ENCODE measurements at regions not wholly inside any gene's neighbourhood (a gene's known extent, or its start where the extent isn't known, plus 50 kb on each side); places are given as distances from the start of the nearest gene placed in this dataset.

DNA sequence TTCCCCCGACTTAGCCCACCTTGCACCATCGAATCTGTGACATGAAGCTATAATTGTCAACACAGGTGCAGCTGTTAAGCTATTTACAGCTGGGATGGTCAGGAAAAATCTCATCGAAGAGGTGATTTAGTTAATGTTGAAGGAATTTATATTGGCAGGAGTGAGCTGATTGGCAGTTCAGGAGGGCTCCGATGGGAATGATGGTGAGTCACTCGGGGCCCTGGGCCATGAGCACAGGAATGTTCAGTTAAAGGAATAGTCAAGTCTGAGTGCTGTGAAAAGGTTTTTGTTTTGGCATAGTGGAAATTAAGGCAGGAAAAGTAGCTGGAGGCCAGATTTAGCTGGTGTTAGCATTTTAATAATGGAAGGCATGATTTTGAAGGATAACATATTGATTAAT, 95.7 kb downstream of the OXSM start:
- Histone ChIP-seq H3K36me3 (no peaks in the 10 kb centered on the region), H3K9me3 (no peaks in the 10 kb centered on the region), H3K4me1 (no peaks in the 10 kb centered on the region), H3K27ac (no peak overlapping the region), H3K4me3 (no peak overlapping the region), H3K27me3 (no peaks in the 10 kb centered on the region)
- DNase-seq (ENCODE audit: extremely low spot score in 2 of 2), result no peak
- TF ChIP-seq, protein P1, sequence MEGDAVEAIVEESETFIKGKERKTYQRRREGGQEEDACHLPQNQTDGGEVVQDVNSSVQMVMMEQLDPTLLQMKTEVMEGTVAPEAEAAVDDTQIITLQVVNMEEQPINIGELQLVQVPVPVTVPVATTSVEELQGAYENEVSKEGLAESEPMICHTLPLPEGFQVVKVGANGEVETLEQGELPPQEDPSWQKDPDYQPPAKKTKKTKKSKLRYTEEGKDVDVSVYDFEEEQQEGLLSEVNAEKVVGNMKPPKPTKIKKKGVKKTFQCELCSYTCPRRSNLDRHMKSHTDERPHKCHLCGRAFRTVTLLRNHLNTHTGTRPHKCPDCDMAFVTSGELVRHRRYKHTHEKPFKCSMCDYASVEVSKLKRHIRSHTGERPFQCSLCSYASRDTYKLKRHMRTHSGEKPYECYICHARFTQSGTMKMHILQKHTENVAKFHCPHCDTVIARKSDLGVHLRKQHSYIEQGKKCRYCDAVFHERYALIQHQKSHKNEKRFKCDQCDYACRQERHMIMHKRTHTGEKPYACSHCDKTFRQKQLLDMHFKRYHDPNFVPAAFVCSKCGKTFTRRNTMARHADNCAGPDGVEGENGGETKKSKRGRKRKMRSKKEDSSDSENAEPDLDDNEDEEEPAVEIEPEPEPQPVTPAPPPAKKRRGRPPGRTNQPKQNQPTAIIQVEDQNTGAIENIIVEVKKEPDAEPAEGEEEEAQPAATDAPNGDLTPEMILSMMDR (IDR thresholded peaks at IDR 0.05), result no peak
- TF ChIP-seq POLR2AphosphoS5 (IDR thresholded peaks at IDR 0.05; ENCODE audit: insufficient read depth in 1 of 2, low read depth in 1 of 2) (no peak), POLR2A (IDR thresholded peaks at IDR 0.05) (no peak)
- intact Hi-C loops (cut with DNase I), result no loop called here

DNA sequence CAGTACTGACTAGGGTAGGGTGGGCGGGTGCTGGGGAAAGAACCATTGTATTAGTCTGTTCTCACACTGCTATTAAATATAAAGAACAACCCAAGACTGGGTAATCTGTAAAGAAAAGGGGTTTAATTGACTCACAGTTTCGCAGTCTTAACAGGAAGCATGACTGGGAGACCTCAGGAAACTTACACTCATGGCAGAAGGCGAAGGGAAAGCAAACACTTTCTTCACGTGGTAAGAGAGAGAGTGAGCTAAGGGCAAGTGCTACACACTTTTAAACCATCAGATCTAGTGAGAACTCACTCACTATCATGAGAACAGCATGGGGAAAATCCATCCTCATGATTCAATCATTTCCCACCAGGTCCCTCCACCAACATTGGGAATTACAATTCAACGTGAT, 98.0 kb downstream of the OXSM start:
- H3K27me3 ChIP-seq, result no peaks in the 10 kb centered on the region
- TF ChIP-seq, protein P1 (IDR thresholded peaks at IDR 0.05), result no peak
- TF ChIP-seq POLR2A (IDR thresholded peaks at IDR 0.05) (no peak), POLR2AphosphoS5 (IDR thresholded peaks at IDR 0.05; ENCODE audit: insufficient read depth in 1 of 2, low read depth in 1 of 2) (no peak)

DNA sequence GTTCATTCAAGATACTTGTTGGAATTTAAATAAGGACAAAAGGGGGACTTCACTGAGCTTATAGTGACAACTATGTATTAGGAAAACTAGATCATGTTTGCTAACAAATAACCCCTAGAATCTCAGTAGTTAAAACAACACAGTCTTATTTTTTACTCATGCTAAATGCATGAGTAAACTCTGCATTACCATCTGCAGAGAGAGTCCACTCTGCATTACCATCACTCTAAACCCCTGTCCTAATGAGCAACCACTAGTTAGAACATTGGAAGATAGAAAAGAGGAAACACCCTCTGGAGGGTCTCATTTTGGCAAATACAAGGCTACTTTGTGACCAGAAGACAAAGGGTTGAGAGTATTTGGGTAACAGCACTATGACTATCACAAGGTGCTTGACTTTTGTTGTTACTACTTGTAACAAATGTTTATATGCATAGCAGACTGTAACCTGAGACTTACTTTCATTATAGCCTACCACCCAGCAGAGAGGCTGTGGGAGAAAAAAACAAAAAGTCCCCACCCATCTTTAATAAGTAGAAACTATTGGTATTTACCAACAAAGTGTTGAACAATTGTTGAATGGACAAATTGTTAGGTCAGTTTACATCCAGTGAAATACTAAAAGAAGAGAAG, 99.1 kb downstream of the OXSM start:
- intact Hi-C loops (cut with DNase I), result no loop called here
- Histone ChIP-seq H3K9me3 (no peaks in the 10 kb centered on the region), H3K4me1 (no peaks in the 10 kb centered on the region), H3K4me3 (no peak overlapping the region), H3K27ac (no peak overlapping the region), H3K27me3 (no peaks in the 10 kb centered on the region), H3K36me3 (no peaks in the 10 kb centered on the region)
- DNase-seq (ENCODE audit: extremely low spot score in 2 of 2), result no peak
- TF ChIP-seq POLR2A (IDR thresholded peaks at IDR 0.05) (no peak), POLR2AphosphoS5 (IDR thresholded peaks at IDR 0.05; ENCODE audit: insufficient read depth in 1 of 2, low read depth in 1 of 2) (no peak)
- TF ChIP-seq, protein P1 (IDR thresholded peaks at IDR 0.05), result no peak

More for the DNA sequence above, 98.0 kb downstream of the OXSM start:
- Histone ChIP-seq H3K9me3 (no peaks in the 10 kb centered on the region), H3K4me1 (no peaks in the 10 kb centered on the region), H3K36me3 (no peaks in the 10 kb centered on the region), H3K4me3 (no peak overlapping the region), H3K27ac (no peak overlapping the region)
- intact Hi-C loops (cut with DNase I), result no loop called here
- DNase-seq (ENCODE audit: extremely low spot score in 2 of 2), result no peak

DNA sequence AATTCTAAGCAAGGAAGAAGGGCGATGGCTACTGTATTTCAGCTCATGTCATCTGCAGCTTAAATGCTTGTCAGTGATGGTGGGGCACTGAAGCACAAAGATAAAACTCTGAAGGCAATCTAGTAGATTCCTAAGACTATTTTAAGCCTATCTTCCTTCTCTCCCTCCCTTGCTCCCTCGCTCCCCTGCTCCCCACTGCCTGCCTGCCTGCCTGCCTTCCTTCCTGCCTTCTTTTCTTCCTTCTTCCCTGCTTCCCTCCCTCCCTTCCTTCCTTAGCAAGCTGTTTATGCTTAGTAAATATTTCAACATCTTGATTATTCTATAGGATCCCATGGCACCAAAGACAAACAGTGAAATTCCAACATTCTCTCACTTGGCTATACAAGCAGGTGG, 99.6 kb downstream of the OXSM start:
- no peaks in the 10 kb centered on the region for H3K27me3 ChIP-seq
- no peaks in the 10 kb centered on the region for H3K4me1 ChIP-seq
- intact Hi-C loops (cut with DNase I), result no loop called here
- TF ChIP-seq POLR2AphosphoS5 (IDR thresholded peaks at IDR 0.05; ENCODE audit: insufficient read depth in 1 of 2, low read depth in 1 of 2) (no peak), POLR2A (IDR thresholded peaks at IDR 0.05) (no peak)
- TF ChIP-seq, protein P1 (IDR thresholded peaks at IDR 0.05), result no peak
- H3K27ac ChIP-seq, result no peak overlapping the region
- no peak overlapping the region for H3K4me3 ChIP-seq
- no peaks in the 10 kb centered on the region for H3K9me3 ChIP-seq
- no peak for DNase-seq (ENCODE audit: extremely low spot score in 2 of 2)
- H3K36me3 ChIP-seq, result no peaks in the 10 kb centered on the region

GRCh38 chr3:25894101-25894500, 104.2 kb downstream of the OXSM start:
- no peak overlapping the region for H3K4me3 ChIP-seq
- no peaks in the 10 kb centered on the region for H3K27me3 ChIP-seq
- H3K27ac ChIP-seq, result no peak overlapping the region
- intact Hi-C loops (cut with DNase I), result no loop called here
- H3K36me3 ChIP-seq, result no peaks in the 10 kb centered on the region
- no peaks in the 10 kb centered on the region for H3K4me1 ChIP-seq
- H3K9me3 ChIP-seq, result no peaks in the 10 kb centered on the region
- TF ChIP-seq, protein P1 (IDR thresholded peaks at IDR 0.05), result no peak
- TF ChIP-seq POLR2A (IDR thresholded peaks at IDR 0.05) (no peak), POLR2AphosphoS5 (IDR thresholded peaks at IDR 0.05; ENCODE audit: insufficient read depth in 1 of 2, low read depth in 1 of 2) (no peak)
- DNase-seq (ENCODE audit: extremely low spot score in 2 of 2), result no peak

Measured in vagina (tissue), 2 donors.